Spleen (tissue), 11 donors: ENCODE measurements at regions not wholly inside any gene's neighbourhood (a gene's known extent, or its start where the extent isn't known, plus 50 kb on each side); places are given as distances from the start of the nearest gene placed in this dataset.

Experiments
- DNase-seq: peaks from one replicate; pipeline ENCODE4 v3.0.0-alpha.2; 2020
- H3K27ac ChIP-seq, 8 donors: fragments of 200-600 bp; sonication (generic) in 7 of 8; 1 replicate in 4 of 8; 2 replicates in 4 of 8; pipeline versions ENCODE4 v1.5.0 to v1.8.0; 2016 to 2021; ENCODE audit warnings: inconsistent platforms in 4 of 8, mild to moderate bottlenecking in 4 of 8, moderate library complexity in 1 of 8
- H3K27me3 ChIP-seq, 7 donors: fragments of 200-600 bp; sonication (generic) in 6 of 7; replicated peaks in 1 of 7; 1 replicate in 4 of 7; 2 replicates in 3 of 7; pipeline versions ENCODE4 v1.5.0 to v1.8.0; 2016 to 2021; ENCODE audit warnings: inconsistent platforms in 3 of 7, mild to moderate bottlenecking in 1 of 7
- H3K36me3 ChIP-seq, 6 donors: fragments of 200-600 bp; sonication (generic) in 5 of 6; 1 replicate in 4 of 6; 2 replicates in 2 of 6; pipeline versions ENCODE4 v1.5.0 to v1.8.0; 2016 to 2021; ENCODE audit warnings: inconsistent platforms in 2 of 6
- H3K4me1 ChIP-seq, 6 donors: fragments of 200-600 bp; sonication (generic) in 5 of 6; 1 replicate in 3 of 6; 2 replicates in 3 of 6; pipeline versions ENCODE4 v1.5.0 to v1.8.0; 2016 to 2021; ENCODE audit warnings: inconsistent platforms in 3 of 6
- H3K4me3 ChIP-seq, 8 donors: fragments of 200-600 bp; sonication (generic) in 7 of 8; 1 replicate in 4 of 8; 2 replicates in 4 of 8; pipeline versions ENCODE4 v1.5.0 to v1.8.0; 2016 to 2021; ENCODE audit warnings: inconsistent platforms in 4 of 8, mild to moderate bottlenecking in 4 of 8, moderate library complexity in 2 of 8
- H3K9me3 ChIP-seq, 8 donors: fragments of 200-600 bp; sonication (generic) in 7 of 8; 1 replicate in 4 of 8; 2 replicates in 4 of 8; pipeline versions ENCODE4 v1.5.0 to v1.8.0; 2016 to 2021; ENCODE audit warnings: inconsistent platforms in 4 of 8
- POLR2A ChIP-seq, 3 donors: fragments of 450-650 bp; IDR thresholded peaks; one replicate each; pipeline ENCODE4 v1.5.1; 2017; ENCODE audit warnings: antibody characterized with exemption in 3 of 3, mild to moderate bottlenecking in 1 of 3
- POLR2AphosphoS5 ChIP-seq, 3 donors: sonication (generic); formaldehyde crosslinking; IDR thresholded peaks; one replicate each; pipeline ENCODE4 v1.5.1; 2017; ENCODE audit warnings: antibody characterized with exemption in 3 of 3
- WGBS, 5 donors: extraction: QIAGEN DNeasy Blood & Tissue Kit in 3 of 5; methylation state at CpG; one replicate each; pipeline versions ENCODE4 v1.1.5 to v1.1.7; 2013 to 2018; 5-methylcytosine and 5-hydroxymethylcytosine counted together
- intact Hi-C: fragments of 100-400 bp; cut with DNase I; formaldehyde crosslinking; loops from one replicate; pipeline ENCODE4 v1.15.0; 2023; ENCODE audit warnings: low total_unique reads
- TF ChIP-seq, protein P1 (sequence below), 11 experiments: fragments of 200-600 bp in 7 of 11; fragments of 450-650 bp in 4 of 11; sonication (generic) in 4 of 11; IDR thresholded peaks in 8 of 11; conservative IDR thresholded peaks in 3 of 11; 1 replicate in 7 of 11; 2 replicates in 4 of 11; pipeline versions ENCODE4 v1.4.0 to v1.8.0; 2016 to 2021; ENCODE audit warnings: antibody characterized with exemption in 11 of 11, inconsistent platforms in 4 of 11, mild to moderate bottlenecking in 1 of 11
- donor health status: healthy with polysubstance abuse.
- donor health status: DM: no; HTN: no; CAD: no; lungs with moderate emphysema.
- donor health status: DM: no; HTN: no; CAD: no.
- donor health status: Bipolar disorder and iron deficiency.
- donor health status: healthy.
- donor health status: DM: no; HTN: no; CAD: no.
- donor health status: DM: yes; HTN: yes; CAD: no.

DNA sequence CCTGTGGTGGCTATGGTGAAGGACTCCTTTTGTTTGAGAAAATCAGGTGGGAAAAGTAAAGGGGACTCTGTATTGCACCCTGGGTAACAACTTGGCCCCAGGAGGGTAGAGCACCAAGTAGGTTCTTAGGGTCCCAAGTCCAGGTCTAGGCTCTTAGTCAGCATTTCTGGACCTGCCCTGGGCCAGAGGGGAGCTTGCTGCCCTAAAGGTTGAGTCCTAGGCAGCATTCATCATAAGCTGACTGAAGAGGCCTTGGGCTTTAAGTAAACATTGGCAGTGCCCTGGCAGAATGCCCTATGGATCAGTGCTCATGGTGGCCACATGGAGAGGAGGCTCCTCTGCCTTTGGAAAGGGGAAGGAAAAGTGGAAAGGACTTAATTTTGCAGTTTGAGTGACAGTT is 268.5 kb upstream of the CTNNB1 start:
- Histone ChIP-seq H3K27me3 (peaks cover 0 to 8% (median 0%) of the 10 kb centered on the region in 7 donors), H3K4me3 (no peak overlapping the region), H3K4me1 (no peaks in the 10 kb centered on the region), H3K36me3 (no peaks in the 10 kb centered on the region), H3K27ac (no peak overlapping the region), H3K9me3 (peaks cover 0 to 23% (median 12%) of the 10 kb centered on the region in 8 donors)
- intact Hi-C loops: no loop called here
- no peak for TF ChIP-seq POLR2AphosphoS5 (IDR thresholded peaks at IDR 0.05)
- TF ChIP-seq, protein P1, sequence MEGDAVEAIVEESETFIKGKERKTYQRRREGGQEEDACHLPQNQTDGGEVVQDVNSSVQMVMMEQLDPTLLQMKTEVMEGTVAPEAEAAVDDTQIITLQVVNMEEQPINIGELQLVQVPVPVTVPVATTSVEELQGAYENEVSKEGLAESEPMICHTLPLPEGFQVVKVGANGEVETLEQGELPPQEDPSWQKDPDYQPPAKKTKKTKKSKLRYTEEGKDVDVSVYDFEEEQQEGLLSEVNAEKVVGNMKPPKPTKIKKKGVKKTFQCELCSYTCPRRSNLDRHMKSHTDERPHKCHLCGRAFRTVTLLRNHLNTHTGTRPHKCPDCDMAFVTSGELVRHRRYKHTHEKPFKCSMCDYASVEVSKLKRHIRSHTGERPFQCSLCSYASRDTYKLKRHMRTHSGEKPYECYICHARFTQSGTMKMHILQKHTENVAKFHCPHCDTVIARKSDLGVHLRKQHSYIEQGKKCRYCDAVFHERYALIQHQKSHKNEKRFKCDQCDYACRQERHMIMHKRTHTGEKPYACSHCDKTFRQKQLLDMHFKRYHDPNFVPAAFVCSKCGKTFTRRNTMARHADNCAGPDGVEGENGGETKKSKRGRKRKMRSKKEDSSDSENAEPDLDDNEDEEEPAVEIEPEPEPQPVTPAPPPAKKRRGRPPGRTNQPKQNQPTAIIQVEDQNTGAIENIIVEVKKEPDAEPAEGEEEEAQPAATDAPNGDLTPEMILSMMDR (IDR thresholded peaks at IDR 0.05 in 8 of 11, conservative IDR thresholded peaks at IDR 0.05 in 3 of 11): no peak
- TF ChIP-seq POLR2A (IDR thresholded peaks at IDR 0.05): no peak
- no peak for DNase-seq

DNA sequence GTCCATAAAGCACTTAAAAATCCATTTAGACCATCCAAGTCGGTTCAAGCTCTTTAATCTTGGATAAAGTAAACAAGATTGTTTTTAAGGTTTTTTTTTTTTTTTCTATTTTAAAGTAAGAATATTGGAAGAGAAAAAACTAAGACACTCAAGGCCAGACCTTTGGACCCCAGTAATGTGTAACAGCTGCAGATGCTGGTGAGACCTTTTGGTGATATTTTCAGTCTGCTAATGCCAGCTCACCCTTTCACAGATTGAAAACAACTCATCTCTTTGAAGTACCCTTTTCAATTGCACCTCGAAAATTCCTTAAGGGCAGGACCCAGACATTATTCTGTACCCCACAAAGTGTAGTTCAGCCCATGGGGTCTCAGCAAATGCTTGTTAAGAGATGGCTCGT is 260.7 kb upstream of the CTNNB1 start:
- intact Hi-C loops: no loop called here
- TF ChIP-seq, protein P1 (IDR thresholded peaks at IDR 0.05 in 8 of 11, conservative IDR thresholded peaks at IDR 0.05 in 3 of 11): no peak
- no peaks in the 10 kb centered on the region for H3K36me3 ChIP-seq
- no peaks in the 10 kb centered on the region for H3K27me3 ChIP-seq
- H3K27ac ChIP-seq: no peak overlapping the region
- DNase-seq: no peak
- 50 to 80% (median 70%) methylated on average over 3 of the region's 3 CpGs for WGBS, 5 donors
- no peaks in the 10 kb centered on the region for H3K9me3 ChIP-seq
- no peak overlapping the region for H3K4me3 ChIP-seq
- H3K4me1 ChIP-seq: no peaks in the 10 kb centered on the region

DNA sequence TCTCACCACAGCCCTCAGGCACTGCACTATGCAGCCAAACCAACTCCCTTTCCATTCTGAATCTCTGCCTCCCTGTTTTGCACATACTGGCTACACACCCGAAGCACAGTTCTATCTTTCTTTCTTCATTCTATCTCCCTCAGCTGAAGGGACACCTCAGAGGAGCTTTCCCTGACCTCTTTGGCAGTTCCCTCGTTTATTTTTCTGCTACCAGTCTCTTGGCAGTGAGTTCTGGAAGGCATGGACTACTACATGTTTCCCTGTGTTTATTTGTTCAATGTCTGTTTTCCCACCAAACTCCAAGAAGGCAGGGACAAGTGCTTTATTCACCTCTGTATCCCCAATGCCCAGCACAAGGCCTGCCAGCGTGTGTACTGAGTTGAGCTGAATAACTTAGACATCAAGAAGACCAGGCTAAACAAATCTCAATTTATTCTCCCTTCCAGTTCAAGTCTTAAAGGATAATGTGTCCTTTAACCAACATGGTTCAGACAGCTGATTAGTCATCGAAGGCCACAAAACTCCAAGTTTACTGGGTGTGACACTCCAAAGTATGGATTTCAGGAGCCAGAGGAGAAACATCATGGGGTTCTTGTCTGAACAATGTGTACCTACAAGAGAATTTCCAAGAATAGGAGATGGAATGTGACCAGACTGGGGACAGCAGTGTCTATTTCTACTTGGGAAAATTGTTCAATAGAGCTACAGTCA is 260.1 kb upstream of the CTNNB1 start:
- no peak for DNase-seq
- intact Hi-C loops: no loop called here
- no peak overlapping the region for H3K27ac ChIP-seq
- TF ChIP-seq POLR2A (IDR thresholded peaks at IDR 0.05) (no peak), POLR2AphosphoS5 (IDR thresholded peaks at IDR 0.05) (no peak)
- TF ChIP-seq, protein P1 (IDR thresholded peaks at IDR 0.05 in 8 of 11, conservative IDR thresholded peaks at IDR 0.05 in 3 of 11): no peak
- 70 to 86% (median 75%) methylated on average over 4 of the region's 4 CpGs for WGBS, 5 donors
- no peaks in the 10 kb centered on the region for H3K36me3 ChIP-seq
- H3K4me3 ChIP-seq: no peak overlapping the region
- no peaks in the 10 kb centered on the region for H3K4me1 ChIP-seq
- no peaks in the 10 kb centered on the region for H3K9me3 ChIP-seq
- H3K27me3 ChIP-seq: no peaks in the 10 kb centered on the region

DNA sequence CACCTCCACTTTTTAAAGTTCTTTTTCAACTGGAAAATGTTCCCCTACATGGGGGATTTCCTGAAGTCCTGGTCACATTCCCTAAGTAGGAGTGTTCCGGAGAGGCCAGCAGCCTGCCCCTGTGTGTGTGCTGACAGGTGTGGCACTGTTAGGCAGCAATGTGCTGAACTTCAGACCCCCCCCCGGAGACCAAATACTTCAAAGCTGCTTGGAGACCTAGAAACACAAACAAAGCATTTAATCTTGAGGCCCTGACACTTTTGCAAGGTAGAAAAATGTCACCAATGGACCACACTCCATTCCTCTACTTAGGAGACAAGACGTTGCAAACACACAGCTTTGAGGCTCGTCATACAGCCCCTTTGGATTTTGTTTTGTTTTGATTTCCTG is 259.6 kb upstream of the CTNNB1 start:
- Histone ChIP-seq H3K4me3 (no peak overlapping the region), H3K4me1 (no peaks in the 10 kb centered on the region), H3K36me3 (no peaks in the 10 kb centered on the region), H3K27me3 (no peaks in the 10 kb centered on the region), H3K9me3 (no peaks in the 10 kb centered on the region), H3K27ac (no peak overlapping the region)
- TF ChIP-seq POLR2A (IDR thresholded peaks at IDR 0.05) (no peak), POLR2AphosphoS5 (IDR thresholded peaks at IDR 0.05) (no peak)
- TF ChIP-seq, protein P1 (IDR thresholded peaks at IDR 0.05 in 8 of 11, conservative IDR thresholded peaks at IDR 0.05 in 3 of 11): no peak
- intact Hi-C loops: no loop called here
- WGBS, 5 donors: 53 to 71% (median 66%) methylated on average over 4 of the region's 4 CpGs
- no peak for DNase-seq
